Lower leg skin (tissue), 3 donors: ENCODE measurements at regions not wholly inside any gene's neighbourhood (a gene's known extent, or its start where the extent isn't known, plus 50 kb on each side); places are given as distances from the start of the nearest gene placed in this dataset.

Experiments
- CTCF ChIP-seq, 3 donors: fragments of 450-650 bp; IDR thresholded peaks; one replicate each; pipeline ENCODE4 v1.5.1; 2016; ENCODE audit warnings: antibody characterized with exemption in 3 of 3, mild to moderate bottlenecking in 3 of 3, moderate library complexity in 2 of 3
- POLR2A ChIP-seq, 2 donors: fragments of 450-650 bp; IDR thresholded peaks; one replicate each; pipeline ENCODE4 v1.6.1; 2016 to 2017; ENCODE audit warnings: antibody characterized with exemption in 2 of 2, mild to moderate bottlenecking in 1 of 2, moderate library complexity in 1 of 2

- TF ChIP-seq CTCF (IDR thresholded peaks at IDR 0.05) = no peak
- no peak for TF ChIP-seq POLR2A (IDR thresholded peaks at IDR 0.05)
Observed at GRCh38 chr7:50217821-50218281, 86.7 kb upstream of the IKZF1 start.
